Inflammatory macrophage treated with lipopolysaccharide for 1 hour (primary cell): ENCODE measurements at regions not wholly inside any gene's neighbourhood (a gene's known extent, or its start where the extent isn't known, plus 50 kb on each side); places are given as distances from the start of the nearest gene placed in this dataset.

Experiments used
- DNase-seq, 2 donors: peaks; one replicate each; pipeline ENCODE4 v3.0.0-alpha.2; 2020 to 2022

DNA sequence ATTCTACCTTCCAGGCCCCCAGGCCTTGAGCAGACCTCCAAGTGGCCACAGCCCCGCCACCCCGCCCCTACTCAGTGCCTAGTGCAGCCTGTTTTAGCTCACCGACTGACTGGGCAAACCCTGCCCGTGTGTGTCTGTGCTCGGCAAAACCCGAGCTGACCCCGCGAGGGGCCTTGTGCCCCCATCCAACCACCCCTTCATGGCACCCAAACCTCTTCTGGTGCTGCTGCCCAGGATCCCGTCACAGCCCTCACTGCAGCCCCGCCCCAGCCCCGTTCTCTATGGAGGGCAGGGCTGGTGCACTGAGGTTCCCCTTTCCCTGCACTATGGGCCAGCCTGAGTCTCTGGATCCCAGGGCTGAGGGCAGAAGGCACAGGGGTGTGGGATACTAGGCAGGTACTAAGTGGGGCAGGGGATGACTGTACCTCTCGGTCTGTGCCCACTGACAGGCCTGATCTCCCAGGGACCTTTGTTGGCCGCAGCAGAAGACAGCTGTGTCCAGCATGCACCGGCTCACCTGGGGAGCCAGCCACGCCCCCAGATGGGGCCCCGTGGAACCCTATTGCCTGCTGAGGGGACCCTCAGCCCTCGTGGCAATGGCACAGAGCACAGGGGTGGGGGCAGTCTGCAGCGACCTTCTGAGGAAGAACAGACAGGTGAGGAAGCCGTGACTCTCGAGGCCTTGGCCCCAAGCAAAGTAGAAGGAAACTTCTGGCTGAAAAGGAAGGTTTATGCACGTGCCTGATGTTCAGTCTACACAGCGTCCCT, 69.9 kb upstream of the OTOS start:
- no peak for DNase-seq

DNA sequence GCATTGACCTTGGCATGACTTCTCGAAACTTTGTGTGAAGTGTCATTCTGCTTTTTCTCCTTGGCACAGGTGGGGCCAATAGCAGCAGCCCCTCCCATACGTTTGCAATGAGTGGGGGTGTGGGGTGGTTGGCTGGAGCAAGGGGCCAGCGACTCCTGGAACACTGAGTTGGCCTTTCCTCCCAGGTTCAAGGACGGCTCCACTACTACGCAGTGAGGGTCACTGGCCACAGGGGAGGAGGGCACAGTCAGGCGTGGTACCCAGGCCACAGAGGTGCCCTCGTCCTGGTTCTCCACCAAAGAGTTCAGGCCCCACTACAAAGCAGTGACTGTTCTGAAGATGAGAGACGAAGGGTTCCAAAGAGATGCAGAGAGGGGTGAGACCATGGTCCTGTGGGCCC, 70.6 kb upstream of the OTOS start:
- DNase-seq = no peak

GRCh38 chr2:240211598-240212424, 71.4 kb upstream of the OTOS start:
- no peak for DNase-seq

- DNase-seq = no peak
These were observed 72.2 kb upstream of the OTOS start for GRCh38 chr2:240212425-240213225.

DNA sequence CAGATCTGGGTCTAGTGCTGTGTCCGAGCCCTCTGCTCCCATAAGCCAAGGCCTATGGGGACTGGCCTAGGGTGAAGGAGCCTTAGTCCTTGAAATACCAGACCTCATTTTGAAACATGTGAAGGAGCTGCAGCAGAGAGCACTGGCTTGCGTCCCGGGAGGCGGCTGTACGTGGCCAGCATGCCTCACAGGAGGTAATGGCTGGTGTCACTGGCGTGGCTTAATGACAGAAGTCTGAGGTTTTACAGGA, 72.7 kb upstream of the OTOS start:
- no peak for DNase-seq

- DNase-seq = no peak
These were observed 73.3 kb upstream of the OTOS start for GRCh38 chr2:240213476-240214421.

DNA sequence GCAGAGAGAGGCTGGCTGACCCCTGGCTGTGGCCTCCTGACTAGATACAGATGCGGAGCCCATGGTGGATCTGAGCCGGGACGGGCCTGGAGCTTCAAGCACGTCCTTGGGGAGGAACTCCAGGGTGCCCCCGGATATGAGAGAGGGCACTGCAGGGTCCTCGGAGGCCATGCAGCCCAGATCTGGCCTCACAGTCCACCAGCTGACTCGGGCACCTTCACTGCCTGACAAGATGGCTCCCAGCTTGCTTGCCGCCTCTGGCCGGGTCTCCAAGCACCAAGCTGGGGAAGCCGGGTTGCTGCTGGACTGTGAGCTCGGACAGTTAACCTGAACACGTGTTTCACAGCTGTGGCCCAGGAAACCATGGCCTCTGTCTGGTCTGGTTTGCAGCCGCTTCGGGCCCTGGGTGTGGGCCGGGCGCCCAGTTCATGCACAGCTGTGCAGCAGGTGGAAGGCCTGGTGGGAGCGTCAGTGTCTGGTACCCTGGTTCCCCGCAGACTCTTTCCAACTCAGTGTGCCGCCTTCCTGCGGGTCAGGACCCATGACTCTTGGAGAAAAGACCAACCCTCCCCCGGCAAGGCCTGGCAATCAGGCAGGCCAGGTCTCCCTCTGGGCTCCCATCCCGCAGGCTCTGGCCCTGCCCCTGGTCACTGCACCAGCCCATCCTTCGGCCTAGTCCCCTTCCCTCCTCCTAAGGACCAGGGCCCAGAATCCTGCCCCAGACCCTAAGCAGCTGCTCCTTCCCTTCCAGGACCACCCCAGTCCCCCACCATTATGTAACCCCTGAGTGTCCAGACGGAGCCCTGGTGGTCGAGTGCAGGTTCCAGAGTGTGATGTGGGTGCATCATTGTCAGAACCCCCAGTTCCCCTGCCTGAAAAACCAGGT, 74.6 kb upstream of the OTOS start:
- DNase-seq = no peak

GRCh38 chr2:240215676-240216051, 75.2 kb upstream of the OTOS start:
- DNase-seq = no peak

DNA sequence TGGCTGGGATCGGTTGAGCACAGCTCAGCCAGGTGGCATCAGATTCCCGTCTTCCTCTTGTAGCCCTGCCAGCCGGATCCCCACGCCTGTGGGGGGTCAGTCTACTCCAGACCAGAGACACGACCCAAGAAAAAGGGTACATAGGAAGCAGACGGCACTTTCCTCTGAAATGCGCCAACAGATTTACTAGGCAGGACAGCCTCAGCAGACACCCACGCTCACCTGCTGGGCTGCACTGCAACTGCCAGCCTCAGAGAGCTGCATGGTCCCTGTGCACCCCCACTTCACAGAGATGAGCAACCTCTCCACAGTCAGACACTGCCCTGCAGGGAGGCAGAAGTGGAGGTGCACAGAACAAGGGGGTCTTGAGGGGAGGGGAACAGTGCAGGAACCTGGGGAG, 75.7 kb upstream of the OTOS start:
- DNase-seq = no peak

DNA sequence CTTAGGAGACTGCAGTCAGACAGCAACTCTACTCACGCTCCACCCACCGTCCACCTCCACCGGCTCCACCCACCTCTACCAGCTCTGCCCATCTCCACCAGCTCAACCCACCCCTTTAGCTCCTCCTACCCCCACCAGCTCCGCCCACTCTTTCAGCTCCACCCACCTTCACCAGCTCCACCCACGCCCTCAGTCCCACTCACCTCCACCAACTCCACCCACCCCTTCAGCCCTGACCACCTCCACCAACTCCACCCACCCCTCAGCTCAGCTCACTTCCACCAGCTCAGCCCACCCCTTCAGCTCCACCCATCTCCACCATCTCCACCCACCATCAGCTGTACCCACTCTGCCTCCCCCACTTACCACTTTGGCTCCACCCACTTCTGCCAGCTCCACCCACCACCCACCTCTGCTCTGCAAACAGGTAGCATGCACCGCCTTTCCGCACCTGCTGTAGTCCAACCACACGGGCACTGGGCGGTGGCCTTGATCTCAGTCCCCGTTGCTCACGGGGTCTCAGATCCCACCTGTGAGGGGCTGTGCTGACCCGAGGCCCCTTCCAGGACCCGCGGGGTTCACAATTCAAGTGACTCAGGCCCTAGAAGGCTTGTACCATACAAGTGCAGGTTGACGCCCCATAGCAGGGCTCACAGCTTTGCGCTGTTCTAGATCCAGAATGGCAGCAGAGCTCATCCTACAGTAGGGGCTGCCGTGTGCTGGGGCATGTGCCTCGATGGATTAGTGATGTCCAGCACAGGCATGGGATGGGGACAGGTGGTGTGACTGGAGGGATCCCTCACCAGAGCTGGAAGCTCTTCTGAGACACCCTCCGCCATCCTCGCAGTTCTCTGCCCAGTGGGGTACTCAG, 77.2 kb upstream of the OTOS start:
- DNase-seq = no peak

- DNase-seq = no peak
These were observed 78.9 kb upstream of the OTOS start for GRCh38 chr2:240219208-240219890.

GRCh38 chr2:240220371-240220770, 79.9 kb upstream of the OTOS start:
- DNase-seq = peak in 1 of 2 donors; percentile 22

GRCh38 chr2:240223631-240224030, 83.2 kb upstream of the OTOS start:
- DNase-seq = no peak

DNA sequence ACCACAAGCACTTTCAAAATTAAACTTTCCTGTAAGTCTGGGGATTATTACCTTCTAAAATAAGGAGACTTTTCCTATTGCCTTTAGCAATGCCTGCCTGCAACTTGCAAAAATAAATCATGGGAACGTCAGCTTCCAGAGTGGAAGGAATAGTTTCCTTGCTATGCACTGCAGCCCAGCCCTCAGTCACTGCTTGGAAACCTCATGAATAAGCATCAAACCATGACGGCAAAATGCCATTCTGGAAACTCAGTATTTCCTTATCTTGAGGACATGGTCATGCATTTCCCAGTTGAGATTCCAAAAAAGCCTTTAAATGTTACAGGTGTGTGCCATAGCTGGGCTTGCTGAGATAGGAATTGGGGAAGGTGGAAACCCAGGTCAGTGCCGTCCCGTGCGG, 84.2 kb upstream of the OTOS start:
- DNase-seq = no peak

- no peak for DNase-seq
These were observed 84.7 kb upstream of the OTOS start for GRCh38 chr2:240225131-240225530.

DNA sequence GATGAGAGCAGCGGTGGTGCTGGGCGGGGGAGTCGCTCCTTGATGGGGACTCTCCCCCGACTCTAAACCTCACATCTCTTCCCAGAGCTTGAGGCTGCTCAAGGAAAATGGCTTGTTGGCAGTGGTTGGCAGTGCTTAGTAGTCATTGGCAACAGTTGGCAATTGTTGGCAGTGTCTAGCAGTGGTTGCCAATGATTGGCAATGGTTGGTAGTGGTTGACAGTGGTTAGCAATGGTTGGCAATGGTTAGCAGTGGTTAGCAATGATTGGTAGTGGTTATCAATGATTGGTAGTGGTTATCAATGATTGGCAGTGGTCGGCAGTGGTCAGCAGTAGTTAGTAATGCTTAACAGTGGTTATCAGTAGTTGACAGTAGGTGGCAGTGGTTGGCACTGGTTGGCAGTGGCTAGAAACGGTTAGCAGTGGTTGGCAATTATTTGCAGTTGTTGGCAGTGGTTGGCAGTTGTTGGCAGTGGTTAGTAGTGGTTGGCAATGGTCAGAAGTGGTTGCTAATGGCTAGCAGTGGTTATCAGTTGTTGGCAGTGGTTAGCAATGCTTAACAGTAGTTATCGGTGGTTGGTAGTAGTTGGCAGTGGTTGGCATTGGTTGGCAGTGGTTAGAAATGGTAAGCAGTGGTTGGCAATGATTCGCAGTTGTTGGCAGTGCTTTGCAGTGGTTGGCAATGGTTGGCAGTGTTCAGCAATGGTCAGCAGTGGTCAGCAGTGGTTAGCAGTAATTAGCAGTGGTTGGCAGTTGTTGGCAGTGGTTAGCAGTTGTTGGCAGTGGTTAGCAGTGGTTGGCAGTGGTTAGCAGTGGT, 85.4 kb upstream of the OTOS start:
- peak in 1 of 2 donors; percentile 6 for DNase-seq

DNA sequence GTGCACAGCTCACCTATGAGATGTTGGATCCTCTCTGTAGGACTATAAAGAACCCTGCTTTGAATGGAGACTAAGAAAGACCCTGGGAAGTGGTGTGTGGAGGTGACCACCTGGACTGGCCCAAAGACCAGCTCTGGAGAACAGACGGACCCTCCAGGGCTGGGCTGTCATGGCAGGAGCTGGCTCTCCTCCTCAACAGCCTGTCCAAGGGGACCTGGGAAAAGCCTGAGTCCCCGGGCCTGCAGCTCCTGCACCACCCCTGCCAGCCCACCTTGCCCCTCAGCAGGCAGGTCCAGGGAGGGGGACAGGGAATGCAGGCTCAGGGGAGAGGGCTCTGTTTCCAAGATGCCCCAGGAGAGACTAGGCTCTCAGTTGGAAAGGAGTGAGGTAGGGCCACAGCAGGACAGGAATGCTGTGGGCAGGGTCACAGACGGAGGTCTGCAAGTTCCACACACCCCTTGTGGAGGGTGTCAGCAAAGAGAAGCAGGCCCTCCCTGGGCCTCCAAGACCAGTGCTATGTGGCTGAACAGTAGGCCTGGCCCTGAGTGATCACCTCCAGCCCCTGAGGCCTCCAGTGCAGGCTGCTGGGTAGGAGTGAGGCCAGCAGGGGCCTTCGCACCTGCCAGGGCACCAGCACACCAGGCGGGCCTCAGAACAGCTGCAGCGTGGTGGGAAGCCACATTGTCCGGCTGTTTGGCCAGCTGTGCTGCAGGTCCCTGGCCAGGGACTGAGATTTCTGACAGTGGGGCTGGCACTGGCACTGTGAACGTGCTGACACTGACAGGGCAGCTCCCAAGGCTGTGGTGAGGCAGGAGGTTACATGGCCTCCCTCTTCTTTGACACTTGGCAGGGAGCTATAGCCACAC, 86.4 kb upstream of the OTOS start:
- DNase-seq = no peak
